MCF 10A (cell line): ENCODE measurements at regions not wholly inside any gene's neighbourhood (a gene's known extent, or its start where the extent isn't known, plus 50 kb on each side); places are given as distances from the start of the nearest gene placed in this dataset.

Source experiments
- BruUV-seq: library from RNA; stranded (reverse); fragments of 400-500 nt; replicated peaks from 2 replicates; lab custom pipeline; 2021; lab: Mats Ljungman, UMichigan
- CTCF ChIA-PET: fragments of 300-600 bp; sonication (Branson Sonifier 250); formaldehyde crosslinking; extraction: SDS; loops from one replicate; lab custom pipeline; 2021; ENCODE audit warnings: antibody characterized with exemption, inconsistent platforms; lab: Yijun Ruan, JAX
- POLR2A ChIA-PET: fragments of 300-600, 350-650 bp; sonication (Branson Sonifier 250); formaldehyde crosslinking; extraction: SDS; loops from one replicate; lab custom pipeline; 2020; ENCODE audit warnings: antibody characterized with exemption, inconsistent platforms; lab: Yijun Ruan, JAX
- DNase-seq: peaks from one replicate; pipeline ENCODE4 v3.0.0-alpha.2; 2018; ENCODE audit not compliant: unreplicated experiment
- H3K27ac Mint-ChIP-seq: one replicate; pipeline ENCODE4 v1.8.0; 2022; ENCODE audit warnings: mild to moderate bottlenecking, low read depth, mixed read lengths; ENCODE audit not compliant: unreplicated experiment
- H3K27me3 Mint-ChIP-seq: one replicate; pipeline ENCODE4 v1.8.0; 2022; ENCODE audit warnings: mixed read lengths; ENCODE audit not compliant: insufficient read depth, unreplicated experiment
- H3K36me3 Mint-ChIP-seq: one replicate; pipeline ENCODE4 v1.8.0; 2022; ENCODE audit warnings: mild to moderate bottlenecking, moderate library complexity, mixed read lengths; ENCODE audit not compliant: insufficient read depth, unreplicated experiment
- H3K4me1 Mint-ChIP-seq: one replicate; pipeline ENCODE4 v1.8.0; 2022; ENCODE audit warnings: mixed read lengths; ENCODE audit not compliant: insufficient read depth, unreplicated experiment
- H3K4me3 Mint-ChIP-seq: one replicate; pipeline ENCODE4 v1.8.0; 2022; ENCODE audit warnings: mild to moderate bottlenecking, moderate library complexity, mixed read lengths; ENCODE audit not compliant: unreplicated experiment
- H3K9me3 Mint-ChIP-seq: one replicate; pipeline ENCODE4 v1.8.0; 2022; ENCODE audit warnings: mixed read lengths; ENCODE audit not compliant: unreplicated experiment
- CTCF ChIP-seq: fragments of 200-600 bp; IDR thresholded peaks from one replicate; pipeline ENCODE4 v1.8.0; 2022; ENCODE audit warnings: antibody characterized with exemption, mild to moderate bottlenecking; ENCODE audit not compliant: unreplicated experiment
- intact Hi-C: fragments of 100-400 bp; cut with micrococcal nuclease; formaldehyde crosslinking; loops from 2 replicates; pipeline ENCODE4 v1.14.1; 2022

GRCh38 chr10:83193026-83193425 lies 946.3 kb upstream of the GHITM start:
- H3K9me3 Mint-ChIP-seq, result no peaks in the 10 kb centered on the region
- no peak for DNase-seq
- no peak overlapping the region for H3K4me3 Mint-ChIP-seq
- H3K27me3 Mint-ChIP-seq, result no peaks in the 10 kb centered on the region
- intact Hi-C loops, result no loop called here
- no TSS peak for BruUV-seq
- H3K4me1 Mint-ChIP-seq, result no peaks in the 10 kb centered on the region
- H3K27ac Mint-ChIP-seq, result no peak overlapping the region
- no peaks in the 10 kb centered on the region for H3K36me3 Mint-ChIP-seq
- TF ChIP-seq CTCF, result no peak
- ChIA-PET CTCF (interaction anchor here (0.6 to 0.8 kb wide), 2 partner anchors 228 to 834 kb away, joined by 3 read pairs; no protein-coding TSS in a partner anchor), POLR2A (no interaction called here)

- POLR2A ChIA-PET, result no interaction called here
- Mint-ChIP-seq H3K27ac (no peak overlapping the region), H3K9me3 (no peaks in the 10 kb centered on the region), H3K36me3 (no peaks in the 10 kb centered on the region), H3K4me3 (no peak overlapping the region), H3K4me1 (no peaks in the 10 kb centered on the region), H3K27me3 (no peaks in the 10 kb centered on the region)
- intact Hi-C loops, result no loop called here
- DNase-seq, result no peak
- TF ChIP-seq CTCF, result no peak
- CTCF ChIA-PET, result interaction anchor here (0.5 kb wide), 1 partner anchor 1337 kb away, joined by 3 read pairs; no protein-coding TSS in a partner anchor
- no TSS peak for BruUV-seq
These were observed 944.3 kb upstream of the GHITM start for GRCh38 chr10:83195021-83195420.

DNA sequence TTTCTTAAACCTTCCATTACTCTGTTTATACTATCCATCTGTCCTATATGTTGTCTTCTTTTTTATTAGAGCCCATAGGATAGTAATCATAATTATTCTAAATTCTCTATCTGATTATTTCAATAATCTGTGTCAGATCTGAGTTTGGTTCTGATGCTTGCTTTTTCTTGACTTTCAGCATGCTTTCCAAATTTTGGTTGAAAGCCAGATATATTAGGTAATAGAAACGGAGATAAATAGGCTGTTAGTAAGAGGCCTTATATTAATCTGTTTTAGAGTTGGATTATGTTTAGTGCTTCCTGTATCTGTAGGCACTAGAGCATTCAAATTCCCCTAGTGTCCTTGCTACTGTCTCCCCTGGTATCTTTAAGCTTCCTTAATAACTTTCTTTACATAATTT lies 939.9 kb upstream of the GHITM start:
- H3K36me3 Mint-ChIP-seq, result no peaks in the 10 kb centered on the region
- intact Hi-C loops, result no loop called here
- no peak overlapping the region for H3K27ac Mint-ChIP-seq
- no peaks in the 10 kb centered on the region for H3K27me3 Mint-ChIP-seq
- ChIA-PET POLR2A (no interaction called here), CTCF (no interaction called here)
- no peaks in the 10 kb centered on the region for H3K4me1 Mint-ChIP-seq
- H3K4me3 Mint-ChIP-seq, result no peak overlapping the region
- H3K9me3 Mint-ChIP-seq, result peaks cover 8% of the 10 kb centered on the region
- no peak for DNase-seq
- no peak for TF ChIP-seq CTCF
- BruUV-seq, result no TSS peak

DNA sequence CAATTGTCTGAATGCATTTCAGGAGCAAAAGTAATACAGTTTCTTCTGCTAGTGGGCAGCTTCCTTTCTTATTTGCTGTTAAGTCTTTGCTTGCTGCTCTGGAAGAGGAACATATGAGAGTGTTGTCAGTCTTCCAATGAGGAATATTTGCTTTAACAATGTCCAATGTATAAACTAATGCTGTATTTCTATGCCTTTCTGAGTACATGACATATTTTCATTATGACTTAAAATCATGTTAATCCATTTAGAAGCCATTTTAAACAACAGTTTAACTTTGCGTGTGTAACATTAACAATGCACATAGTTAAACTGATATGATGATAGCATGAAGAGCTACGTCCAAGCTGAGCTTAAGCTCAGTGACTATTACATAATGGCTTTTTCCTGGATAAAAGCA lies 933.4 kb upstream of the GHITM start:
- TF ChIP-seq CTCF, result no peak
- H3K4me1 Mint-ChIP-seq, result no peaks in the 10 kb centered on the region
- no peaks in the 10 kb centered on the region for H3K27me3 Mint-ChIP-seq
- no TSS peak for BruUV-seq
- no peak overlapping the region for H3K4me3 Mint-ChIP-seq
- no peak for DNase-seq
- intact Hi-C loops, result no loop called here
- H3K27ac Mint-ChIP-seq, result no peak overlapping the region
- peaks cover 8% of the 10 kb centered on the region for H3K9me3 Mint-ChIP-seq
- CTCF ChIA-PET, result no interaction called here
- POLR2A ChIA-PET, result no interaction called here
- H3K36me3 Mint-ChIP-seq, result no peaks in the 10 kb centered on the region
